H7 (cell line): ENCODE measurements at regions not wholly inside any gene's neighbourhood (a gene's known extent, or its start where the extent isn't known, plus 50 kb on each side); places are given as distances from the start of the nearest gene placed in this dataset.
"Not testable (repeated sequence)": the region's sequence is repeated elsewhere in the genome, so short reads cannot be mapped to it uniquely, and the experiment has no call there.

Experiments
- DNase-seq: peaks from one replicate; pipeline ENCODE4 v3.0.0; 2012
- H3K27me3 ChIP-seq: 2 replicates; pipeline ENCODE4 v1.6.0; 2011; ENCODE audit warnings: mild to moderate bottlenecking, low read length; ENCODE audit not compliant: control insufficient read depth, insufficient read depth
- H3K36me3 ChIP-seq: replicated peaks from 2 replicates; pipeline ENCODE4 v1.5.1; 2011; ENCODE audit warnings: low read length; ENCODE audit not compliant: control insufficient read depth, insufficient read depth
- H3K4me3 ChIP-seq: 2 replicates; pipeline ENCODE4 v1.5.1; 2011; ENCODE audit warnings: low read depth, mild to moderate bottlenecking, control low read depth, low read length, moderate library complexity; ENCODE audit not compliant: insufficient read depth

DNA sequence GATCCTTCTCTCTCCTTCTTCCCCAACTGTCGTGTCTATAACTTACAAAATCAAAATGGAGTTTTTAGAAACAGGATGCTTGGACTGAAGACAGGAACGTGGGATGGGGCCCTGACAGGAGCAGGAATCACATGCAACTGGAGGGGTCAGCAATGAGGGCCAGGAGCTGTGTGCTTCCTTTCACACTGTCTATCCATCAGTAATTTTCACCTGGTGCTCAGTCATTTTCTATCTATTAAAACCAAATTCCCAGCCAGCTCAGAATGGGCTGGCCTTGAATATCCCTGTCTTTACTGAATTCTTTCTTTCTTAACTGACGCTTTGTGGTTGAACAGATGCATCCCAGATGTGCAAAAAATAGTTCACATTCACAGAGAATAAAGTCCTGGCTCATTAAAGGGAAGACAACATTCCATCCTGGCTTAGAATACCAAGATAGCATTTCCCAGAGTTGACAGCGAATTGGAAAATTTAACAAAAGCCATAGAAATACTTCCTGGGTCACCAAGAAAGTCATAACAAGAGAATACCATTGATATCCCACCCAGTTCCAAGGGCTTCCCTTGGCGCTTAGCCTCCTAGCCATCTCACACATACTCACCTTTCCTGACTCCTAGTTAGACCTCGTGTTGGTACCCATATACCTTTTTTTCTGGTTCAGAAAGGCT lies 588.1 kb downstream of the TTLL7 start:
- H3K27me3 ChIP-seq, H3K4me3 ChIP-seq, H3K36me3 ChIP-seq, DNase-seq: not testable (repeated sequence)

DNA sequence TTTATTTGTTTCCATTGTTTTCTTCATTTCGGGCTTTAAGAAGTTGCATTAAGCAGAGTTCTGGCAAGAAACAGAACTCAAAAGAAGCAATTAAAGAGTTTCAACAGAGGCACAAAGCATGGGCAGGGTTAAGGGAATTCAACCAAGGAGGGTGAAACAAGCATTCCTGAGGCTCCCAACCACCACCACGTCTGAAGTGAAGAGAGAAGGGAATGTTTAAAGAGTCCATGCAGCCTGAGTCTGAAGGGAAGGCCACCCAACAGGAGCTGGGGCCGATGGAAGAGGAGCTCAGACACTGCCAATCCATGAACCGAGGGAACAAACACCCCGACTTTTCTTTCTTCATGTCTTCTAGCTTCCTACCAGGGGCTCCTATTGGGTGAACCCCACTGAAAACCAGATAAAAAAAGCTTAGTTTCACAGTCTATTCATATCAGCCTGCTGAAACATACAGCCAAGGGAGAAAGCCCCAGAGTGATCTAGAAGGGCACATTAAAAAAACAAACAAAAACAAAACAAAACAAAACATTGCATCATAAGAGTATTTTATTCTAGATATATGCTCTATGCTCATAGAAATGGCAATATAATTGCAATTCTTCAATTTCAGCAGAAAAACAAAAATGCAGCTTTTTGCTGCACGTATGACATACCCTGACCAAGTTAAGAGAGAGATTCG lies 592.1 kb downstream of the TTLL7 start:
- not testable (repeated sequence) for H3K27me3 ChIP-seq, H3K36me3 ChIP-seq, H3K4me3 ChIP-seq, DNase-seq

DNA sequence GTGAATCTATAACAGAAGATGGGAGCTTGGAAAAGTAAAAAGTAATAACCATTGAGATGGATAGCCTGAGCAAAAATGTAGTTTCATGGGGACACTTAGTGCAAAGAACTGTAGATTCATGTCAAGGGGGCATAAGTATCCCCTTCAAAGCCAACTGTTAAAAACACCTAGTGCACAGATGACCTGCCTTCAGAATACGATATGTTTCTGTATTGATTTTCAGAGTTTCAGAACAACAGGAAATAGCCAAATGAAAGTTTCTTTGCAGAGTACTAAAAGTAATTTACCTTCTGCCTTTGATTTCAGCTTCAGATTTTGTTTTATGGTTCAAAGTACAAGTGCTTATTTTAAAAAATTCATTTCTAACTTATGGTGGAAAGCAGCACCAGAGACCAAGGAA lies 593.1 kb downstream of the TTLL7 start:
- H3K36me3 ChIP-seq, H3K4me3 ChIP-seq, H3K27me3 ChIP-seq, DNase-seq: not testable (repeated sequence)

DNA sequence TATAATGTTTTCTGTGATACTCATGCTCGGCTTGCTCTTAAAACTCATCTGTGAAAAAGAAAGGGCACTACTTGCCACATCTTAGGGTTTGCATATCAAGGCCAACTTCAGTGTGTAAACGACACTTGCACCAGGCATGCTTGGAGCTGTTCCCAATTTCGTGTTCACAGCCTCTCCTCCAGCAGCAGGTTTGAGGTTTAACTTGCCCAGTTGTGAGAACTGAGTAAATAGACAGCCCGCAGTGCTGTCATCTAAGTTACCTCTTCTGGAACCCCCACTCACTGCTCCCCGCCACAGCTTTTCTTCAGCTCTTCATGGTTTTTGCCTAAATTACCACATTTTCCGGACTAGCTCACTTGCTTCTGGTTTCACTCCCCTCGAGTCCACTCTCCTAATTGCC lies 595.4 kb downstream of the TTLL7 start:
- not testable (repeated sequence) for H3K27me3 ChIP-seq, H3K4me3 ChIP-seq, DNase-seq, H3K36me3 ChIP-seq

DNA sequence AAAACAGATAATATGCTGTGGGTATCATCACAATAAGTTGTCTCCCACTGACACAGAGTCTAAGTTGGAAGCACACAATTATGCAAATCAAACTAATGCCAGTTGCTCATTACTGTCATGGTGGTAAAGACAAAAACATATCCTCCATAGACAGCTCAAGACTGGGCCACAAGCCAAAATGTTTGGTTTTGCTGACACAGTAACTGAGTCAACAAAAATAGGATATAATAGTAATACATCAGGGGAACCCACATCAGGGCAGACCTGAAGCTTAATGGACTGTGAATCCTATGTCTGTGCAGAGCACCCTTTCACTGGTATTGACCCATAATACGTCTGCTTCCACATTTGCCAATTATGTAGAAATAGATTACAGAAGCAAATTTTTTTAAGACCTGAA lies 597.8 kb downstream of the TTLL7 start:
- not testable (repeated sequence) for H3K4me3 ChIP-seq, H3K27me3 ChIP-seq, DNase-seq, H3K36me3 ChIP-seq

DNA sequence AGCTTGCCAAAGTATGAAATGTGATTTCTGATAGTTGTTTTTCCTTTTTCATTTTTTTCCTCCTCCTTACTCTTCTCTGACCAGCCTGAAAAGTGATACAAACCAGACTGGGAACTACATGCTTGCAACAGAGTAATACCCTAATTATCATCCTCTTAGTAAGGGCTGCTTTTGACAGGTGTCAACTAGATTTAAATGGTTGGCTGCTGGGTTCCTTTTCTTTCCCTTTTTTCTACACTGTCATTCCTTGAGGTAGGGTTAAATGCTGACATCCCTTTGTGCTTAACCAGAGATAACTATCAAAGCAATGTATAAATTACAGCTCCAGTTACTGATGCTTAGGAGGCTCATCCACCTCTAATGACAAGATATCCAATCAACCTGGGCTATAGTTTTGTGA lies 598.8 kb downstream of the TTLL7 start:
- DNase-seq, H3K36me3 ChIP-seq, H3K27me3 ChIP-seq, H3K4me3 ChIP-seq: not testable (repeated sequence)

DNA sequence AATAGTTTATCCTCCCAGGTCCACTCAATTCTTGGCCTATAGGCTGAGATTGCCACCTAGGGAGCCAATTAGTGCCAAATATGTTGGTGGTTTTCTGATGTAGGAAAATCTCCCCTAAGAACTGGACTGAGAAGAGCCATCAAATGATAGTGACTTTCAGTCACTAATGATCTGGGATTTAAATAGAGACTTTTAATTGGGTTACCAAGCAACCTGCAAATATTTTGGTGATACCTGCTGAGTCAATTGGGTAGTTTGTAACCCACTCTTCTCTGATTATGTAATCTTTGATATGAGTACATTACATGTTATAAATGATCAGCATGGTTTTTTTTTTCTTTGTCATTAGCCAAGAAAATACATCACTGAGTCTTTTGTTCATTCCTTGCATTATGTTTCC lies 600.8 kb downstream of the TTLL7 start:
- DNase-seq, H3K4me3 ChIP-seq, H3K27me3 ChIP-seq, H3K36me3 ChIP-seq: not testable (repeated sequence)

DNA sequence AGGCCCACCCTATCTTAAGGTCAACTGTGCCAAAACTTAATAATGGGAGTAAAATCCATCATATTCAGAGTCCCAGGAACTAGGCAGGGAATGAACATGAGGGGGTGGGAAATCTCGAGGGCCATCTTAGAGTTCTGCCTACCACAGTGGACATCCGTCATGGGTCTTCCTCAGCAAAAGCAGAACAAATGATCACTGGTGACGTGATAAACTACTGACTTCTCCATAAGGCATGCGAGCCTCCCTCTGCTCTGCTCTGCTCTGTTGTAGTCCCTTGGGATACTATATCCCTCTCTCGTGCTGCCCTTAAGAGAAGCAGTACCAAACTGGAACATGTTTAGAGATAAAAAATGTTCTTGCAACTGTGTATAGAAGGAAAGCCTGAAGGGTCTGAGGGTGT lies 603.8 kb downstream of the TTLL7 start:
- H3K27me3 ChIP-seq, H3K4me3 ChIP-seq, DNase-seq, H3K36me3 ChIP-seq: not testable (repeated sequence)

DNA sequence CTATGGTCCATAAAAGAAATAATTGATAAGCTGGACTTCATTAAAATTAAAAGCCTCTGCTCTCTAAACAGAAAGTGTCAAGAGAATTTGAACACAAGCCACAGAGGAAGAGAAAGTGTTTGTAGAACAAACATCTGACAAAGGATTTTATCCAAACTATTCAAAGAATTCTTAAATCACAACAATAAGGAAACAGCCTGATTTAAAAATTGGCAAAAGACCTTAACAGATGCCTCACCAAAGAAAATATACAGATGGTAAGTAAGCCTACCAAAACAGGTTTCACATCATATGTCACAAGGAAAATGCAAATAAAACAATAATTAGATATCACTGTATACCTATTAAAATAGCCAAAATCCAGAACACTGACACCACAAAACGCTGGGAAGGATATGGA lies 612.0 kb downstream of the TTLL7 start:
- DNase-seq, H3K27me3 ChIP-seq, H3K4me3 ChIP-seq, H3K36me3 ChIP-seq: not testable (repeated sequence)

DNA sequence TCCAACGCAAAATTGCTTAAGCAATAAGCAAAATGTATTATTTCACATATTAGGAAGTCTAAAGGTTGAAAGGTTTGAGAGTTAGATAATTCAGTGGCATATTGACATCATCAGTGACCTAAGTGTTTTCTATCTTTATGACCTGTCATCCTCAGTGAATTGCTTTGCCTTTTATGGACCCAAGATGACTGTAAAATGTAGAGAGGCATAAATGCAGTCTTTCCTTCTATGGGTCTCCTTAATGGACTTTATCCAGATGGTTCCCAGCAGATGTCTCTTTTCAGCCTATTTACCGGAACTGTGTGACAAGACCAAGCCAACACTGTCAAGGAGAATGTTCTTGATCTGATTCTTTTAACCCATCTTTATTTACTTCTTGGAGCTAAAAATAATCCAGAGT lies 615.8 kb downstream of the TTLL7 start:
- not testable (repeated sequence) for H3K4me3 ChIP-seq, H3K36me3 ChIP-seq, DNase-seq, H3K27me3 ChIP-seq

DNA sequence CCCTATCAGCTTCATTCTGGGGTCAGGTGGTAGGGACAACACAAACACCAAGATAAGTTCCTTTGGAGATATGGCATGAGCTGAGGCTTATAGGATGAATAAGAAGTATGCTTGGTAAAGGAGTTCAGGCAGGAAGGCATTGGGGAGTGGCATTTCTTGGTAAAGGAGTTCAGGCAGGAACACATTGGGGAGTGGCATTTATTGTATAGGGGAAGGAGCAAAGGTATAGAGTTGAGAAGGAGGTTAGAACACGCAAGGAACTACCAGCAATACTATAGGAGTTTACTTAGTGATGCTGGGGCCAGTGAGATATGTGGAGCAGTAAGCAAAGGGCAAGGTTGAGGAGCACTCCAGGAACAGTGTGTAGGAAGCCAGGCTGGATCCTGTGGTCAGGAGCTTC lies 625.9 kb downstream of the TTLL7 start:
- H3K27me3 ChIP-seq, DNase-seq, H3K36me3 ChIP-seq, H3K4me3 ChIP-seq: not testable (repeated sequence)

DNA sequence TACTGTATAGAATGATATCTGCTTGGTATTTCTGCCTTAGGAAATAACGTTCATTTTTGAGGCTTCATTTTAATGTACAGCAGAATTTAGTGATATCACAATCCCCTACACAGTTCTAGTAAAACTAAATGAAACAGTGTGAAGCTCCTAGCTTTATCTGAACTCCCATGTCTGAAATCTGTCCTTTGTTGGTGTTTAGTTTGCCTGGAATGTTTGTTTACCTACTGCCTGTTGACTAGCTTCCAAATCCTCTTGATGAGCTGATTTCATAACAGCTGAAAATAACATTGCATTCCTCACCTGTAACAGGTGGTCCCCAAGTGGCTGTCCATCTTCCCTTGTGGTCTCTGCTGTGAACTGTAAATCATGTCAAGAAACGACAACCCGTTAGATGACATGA lies 629.1 kb downstream of the TTLL7 start:
- not testable (repeated sequence) for H3K4me3 ChIP-seq, H3K27me3 ChIP-seq, DNase-seq, H3K36me3 ChIP-seq

DNA sequence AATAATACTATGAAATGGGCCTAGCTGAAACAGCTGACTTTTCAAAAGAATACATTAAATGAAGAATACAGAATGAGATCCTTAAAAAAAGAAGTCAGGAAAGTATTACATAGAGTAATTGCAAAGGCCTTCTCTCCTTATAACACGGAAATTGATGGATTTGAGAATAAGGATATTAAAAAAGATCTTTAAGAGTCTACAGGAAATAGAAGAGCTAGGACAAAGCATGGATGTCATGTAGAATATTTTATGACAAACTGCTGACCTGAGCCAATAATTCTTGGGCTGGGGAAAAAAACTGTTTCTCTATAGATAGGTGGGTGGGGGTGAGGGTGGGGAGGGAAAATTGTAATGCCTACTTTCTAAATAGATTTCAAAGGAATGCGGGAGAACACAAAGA lies 633.6 kb downstream of the TTLL7 start:
- H3K36me3 ChIP-seq, DNase-seq, H3K27me3 ChIP-seq, H3K4me3 ChIP-seq: not testable (repeated sequence)

DNA sequence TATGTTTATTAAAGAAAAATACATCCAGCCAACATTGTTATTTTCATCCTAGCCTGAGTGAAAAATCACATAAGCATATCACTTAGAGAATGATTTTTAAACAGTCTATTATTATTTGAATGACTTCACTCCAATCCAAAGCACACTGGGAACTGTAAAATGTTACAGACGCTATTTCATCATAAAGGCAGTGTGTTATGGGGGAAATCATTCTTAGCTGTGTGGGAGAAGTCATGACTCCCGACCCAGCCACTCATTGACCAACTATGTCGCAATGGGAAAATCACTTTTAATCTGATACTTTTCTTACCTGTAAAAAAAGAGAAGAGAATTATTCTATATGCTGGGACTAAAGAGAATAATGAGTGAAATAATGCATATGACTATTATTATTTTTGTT lies 653.6 kb downstream of the TTLL7 start:
- not testable (repeated sequence) for DNase-seq, H3K36me3 ChIP-seq

DNA sequence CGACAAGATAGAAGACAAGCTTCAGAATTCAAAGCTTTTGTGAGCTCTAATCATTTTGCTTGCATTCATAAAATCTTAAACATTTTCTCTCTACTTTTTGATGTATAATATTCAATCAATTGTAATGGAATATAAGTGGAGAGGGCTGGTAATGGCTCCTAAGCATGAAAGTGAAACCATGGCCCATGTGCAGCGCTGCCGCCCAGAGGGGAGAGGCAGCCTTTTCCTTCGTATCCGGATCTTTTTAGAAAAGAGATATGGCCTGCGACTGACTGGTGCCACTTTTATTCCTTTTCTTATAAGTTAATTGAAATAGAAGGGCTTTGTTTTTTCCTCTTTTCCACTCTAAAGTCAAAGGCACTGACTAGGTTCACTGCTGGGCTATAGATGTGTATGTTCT lies 655.2 kb downstream of the TTLL7 start:
- not testable (repeated sequence) for H3K36me3 ChIP-seq, H3K27me3 ChIP-seq, H3K4me3 ChIP-seq, DNase-seq

More for the DNA sequence above, 653.6 kb downstream of the TTLL7 start:
- H3K27me3 ChIP-seq, H3K4me3 ChIP-seq: not testable (repeated sequence)

DNA sequence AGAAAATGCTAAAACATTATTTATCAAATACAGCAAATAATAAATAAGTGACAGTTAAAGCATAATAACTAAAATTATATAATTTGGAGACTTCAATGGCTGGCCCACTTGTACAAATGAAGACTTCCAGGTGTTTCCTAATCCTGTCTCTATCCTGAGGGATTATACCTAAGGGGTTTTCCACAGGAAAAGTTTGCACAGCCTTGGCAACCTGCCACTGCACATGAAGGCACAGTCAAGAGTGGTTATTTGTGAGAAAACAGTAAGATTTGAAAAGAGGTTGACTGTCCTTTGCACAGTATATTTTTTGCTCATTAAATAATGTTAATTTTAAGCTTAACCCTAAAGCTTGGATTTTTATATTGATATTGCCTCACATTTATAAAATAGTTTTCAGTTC lies 655.9 kb downstream of the TTLL7 start:
- not testable (repeated sequence) for H3K36me3 ChIP-seq, DNase-seq, H3K27me3 ChIP-seq, H3K4me3 ChIP-seq
